MM.1S (cell line): ENCODE measurements at regions not wholly inside any gene's neighbourhood (a gene's known extent, or its start where the extent isn't known, plus 50 kb on each side); places are given as distances from the start of the nearest gene placed in this dataset.

Experiments used
- CTCF ChIP-seq: fragments of 300-600 bp; sonication (generic); IDR thresholded peaks from 2 replicates; pipeline ENCODE4 v1.5.1; 2016; ENCODE audit warnings: antibody characterized with exemption, low read length, mixed read lengths
- EZH2 ChIP-seq: fragments of 300-600 bp; sonication (generic); optimal IDR thresholded peaks from 2 replicates; pipeline ENCODE3; 2017; ENCODE audit warnings: low read depth, mild to moderate bottlenecking, antibody characterized with exemption, low read length, mixed read lengths
- EZH2phosphoT487 ChIP-seq: fragments of 300-600 bp; sonication (generic); IDR thresholded peaks from 2 replicates; pipeline ENCODE4 v1.6.1; 2018; ENCODE audit warnings: antibody characterized with exemption, low read length

- TF ChIP-seq CTCF (no peak), EZH2phosphoT487 (no peak), EZH2 (no peak)
These were observed 148.4 kb downstream of the TLR5 start for GRCh38 chr1:222994511-222995235.
